Endodermal cell (in vitro differentiated cells): ENCODE measurements at regions not wholly inside any gene's neighbourhood (a gene's known extent, or its start where the extent isn't known, plus 50 kb on each side); places are given as distances from the start of the nearest gene placed in this dataset.

Source experiments
- DNase-seq: peaks from one replicate; pipeline ENCODE4 v3.0.0-alpha.2; 2017
- H3K27ac ChIP-seq: 2 replicates; pipeline ENCODE4 v1.5.1; 2013; ENCODE audit warnings: mild to moderate bottlenecking, low read depth, low read length, moderate library complexity
- H3K27me3 ChIP-seq: 2 replicates; pipeline ENCODE4 v1.6.1; 2013; ENCODE audit warnings: mild to moderate bottlenecking, low read length, moderate library complexity; ENCODE audit not compliant: insufficient read depth, control insufficient read depth, poor library complexity, severe bottlenecking
- H3K36me3 ChIP-seq: 2 replicates; pipeline ENCODE4 v1.7.0; 2013; ENCODE audit warnings: mild to moderate bottlenecking, low read length, moderate library complexity; ENCODE audit not compliant: control insufficient read depth, insufficient read depth
- H3K4me1 ChIP-seq: one replicate; pipeline ENCODE4 v1.7.0; 2013; ENCODE audit warnings: low read length; ENCODE audit not compliant: control insufficient read depth, insufficient read depth
- H3K4me3 ChIP-seq: 2 replicates; pipeline ENCODE4 v1.5.1; 2013; ENCODE audit warnings: mild to moderate bottlenecking, low read length, moderate library complexity
- H3K9ac ChIP-seq: 2 replicates; pipeline ENCODE4 v1.6.1; 2013; ENCODE audit warnings: mild to moderate bottlenecking, low read length, moderate library complexity; ENCODE audit not compliant: poor library complexity, severe bottlenecking; ENCODE audit errors: extremely low read depth
- H3K9me3 ChIP-seq: 2 replicates; pipeline ENCODE4 v1.6.1; 2013; ENCODE audit warnings: mild to moderate bottlenecking, low read length, moderate library complexity; ENCODE audit not compliant: control insufficient read depth
- H3K27ac Mint-ChIP-seq: 2 replicates; pipeline ENCODE4 v1.8.0; 2020; ENCODE audit warnings: mixed read lengths
- H3K27me3 Mint-ChIP-seq: 2 replicates; pipeline ENCODE4 v1.8.0; 2021; ENCODE audit warnings: mild to moderate bottlenecking, mixed read lengths; ENCODE audit not compliant: insufficient read depth
- H3K36me3 Mint-ChIP-seq: 2 replicates; pipeline ENCODE4 v1.8.0; 2020; ENCODE audit warnings: low read depth, mixed read lengths
- H3K4me1 Mint-ChIP-seq: 2 replicates; pipeline ENCODE4 v1.8.0; 2020; ENCODE audit warnings: mixed read lengths
- H3K4me3 Mint-ChIP-seq: 2 replicates; pipeline ENCODE4 v1.8.0; 2020; ENCODE audit warnings: mild to moderate bottlenecking, moderate library complexity, mixed read lengths
- H3K9me3 Mint-ChIP-seq: 2 replicates; pipeline ENCODE4 v1.8.0; 2020; ENCODE audit warnings: mild to moderate bottlenecking, mixed read lengths
- WGBS, 2 experiments: methylation state at CpG; one replicate each; pipeline versions ENCODE4 v1.1.5 to v1.1.7; 2013; ENCODE audit warnings: missing lambda C conversion rate in 2 of 2, mixed read lengths in 1 of 2; ENCODE audit not compliant: insufficient coverage in 1 of 2, insufficient read length in 1 of 2; 5-methylcytosine and 5-hydroxymethylcytosine counted together
- TF ChIP-seq, protein P1 (sequence below): fragments of 200-600 bp; sonication (generic); conservative IDR thresholded peaks from 2 replicates; pipeline ENCODE4 v1.5.0; 2021; ENCODE audit warnings: antibody characterized with exemption, mild to moderate bottlenecking

- H3K27ac Mint-ChIP-seq: no peak overlapping the region
- Histone ChIP-seq H3K27me3 (peaks cover 5% of the 10 kb centered on the region), H3K4me1 (no peaks in the 10 kb centered on the region), H3K4me3 (no peak overlapping the region), H3K9me3 (no peaks in the 10 kb centered on the region), H3K36me3 (no peaks in the 10 kb centered on the region), H3K27ac (no peak overlapping the region), H3K9ac (no peak overlapping the region)
- H3K4me1 Mint-ChIP-seq: no peaks in the 10 kb centered on the region
- TF ChIP-seq, protein P1, sequence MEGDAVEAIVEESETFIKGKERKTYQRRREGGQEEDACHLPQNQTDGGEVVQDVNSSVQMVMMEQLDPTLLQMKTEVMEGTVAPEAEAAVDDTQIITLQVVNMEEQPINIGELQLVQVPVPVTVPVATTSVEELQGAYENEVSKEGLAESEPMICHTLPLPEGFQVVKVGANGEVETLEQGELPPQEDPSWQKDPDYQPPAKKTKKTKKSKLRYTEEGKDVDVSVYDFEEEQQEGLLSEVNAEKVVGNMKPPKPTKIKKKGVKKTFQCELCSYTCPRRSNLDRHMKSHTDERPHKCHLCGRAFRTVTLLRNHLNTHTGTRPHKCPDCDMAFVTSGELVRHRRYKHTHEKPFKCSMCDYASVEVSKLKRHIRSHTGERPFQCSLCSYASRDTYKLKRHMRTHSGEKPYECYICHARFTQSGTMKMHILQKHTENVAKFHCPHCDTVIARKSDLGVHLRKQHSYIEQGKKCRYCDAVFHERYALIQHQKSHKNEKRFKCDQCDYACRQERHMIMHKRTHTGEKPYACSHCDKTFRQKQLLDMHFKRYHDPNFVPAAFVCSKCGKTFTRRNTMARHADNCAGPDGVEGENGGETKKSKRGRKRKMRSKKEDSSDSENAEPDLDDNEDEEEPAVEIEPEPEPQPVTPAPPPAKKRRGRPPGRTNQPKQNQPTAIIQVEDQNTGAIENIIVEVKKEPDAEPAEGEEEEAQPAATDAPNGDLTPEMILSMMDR: no peak
- no peak overlapping the region for H3K4me3 Mint-ChIP-seq
- H3K27me3 Mint-ChIP-seq: peaks cover 7% of the 10 kb centered on the region
- no peak for DNase-seq
- H3K36me3 Mint-ChIP-seq: no peaks in the 10 kb centered on the region
- no peaks in the 10 kb centered on the region for H3K9me3 Mint-ChIP-seq
- WGBS, 2 experiments: 96 to 97% methylated on average over 17 of the region's 17 CpGs
These were observed 122.5 kb upstream of the SPACA7 start for GRCh38 chr13:112253631-112254030.

DNA sequence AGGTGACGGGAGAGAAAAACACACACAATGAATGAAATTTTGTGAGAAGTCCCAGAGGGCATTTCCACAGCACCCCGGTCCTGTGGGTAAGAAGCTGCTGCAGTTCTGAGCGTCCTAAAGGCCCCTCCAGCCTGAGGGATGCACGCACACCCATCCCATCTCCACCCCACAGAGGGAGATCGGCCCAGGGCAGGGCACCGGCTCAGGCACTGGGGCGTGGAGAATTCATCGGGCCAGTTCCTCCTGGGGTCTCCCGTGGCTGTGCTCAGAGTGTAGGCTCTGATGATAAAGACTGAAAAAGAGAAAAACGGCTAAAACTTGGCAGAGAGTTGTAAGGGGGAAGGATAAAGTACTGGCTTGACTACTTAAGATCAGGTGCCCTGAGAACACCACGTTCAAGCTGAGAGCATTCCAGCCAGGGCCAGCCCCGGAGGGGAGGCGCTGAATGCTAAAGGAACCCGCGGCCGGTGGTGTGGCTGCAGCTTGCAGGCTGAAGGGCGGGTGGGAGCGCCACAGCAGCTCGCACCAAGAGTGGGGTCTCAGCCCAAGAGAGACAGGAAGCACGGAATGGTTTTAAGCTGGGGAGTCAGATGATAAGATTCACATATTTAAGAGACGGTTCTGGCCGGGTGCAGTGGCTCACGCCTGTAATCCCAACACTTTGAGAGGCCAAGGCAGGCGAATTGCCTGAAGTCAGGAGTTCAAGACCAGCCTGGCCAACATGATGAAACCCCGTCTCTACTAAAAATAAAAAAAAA lies 121.9 kb upstream of the SPACA7 start:
- no peak overlapping the region for H3K27ac ChIP-seq
- no peak overlapping the region for H3K4me3 ChIP-seq
- no peaks in the 10 kb centered on the region for H3K9me3 ChIP-seq
- TF ChIP-seq, protein P1: no peak
- 74 to 85% methylated on average over 10 to 24 of the region's 25 CpGs for WGBS, 2 experiments
- Mint-ChIP-seq H3K9me3 (no peaks in the 10 kb centered on the region), H3K36me3 (no peaks in the 10 kb centered on the region), H3K27ac (no peak overlapping the region), H3K4me3 (no peak overlapping the region), H3K27me3 (peaks cover 12% of the 10 kb centered on the region), H3K4me1 (no peaks in the 10 kb centered on the region)
- H3K4me1 ChIP-seq: no peaks in the 10 kb centered on the region
- H3K36me3 ChIP-seq: no peaks in the 10 kb centered on the region
- peaks cover 8% of the 10 kb centered on the region for H3K27me3 ChIP-seq
- no peak for DNase-seq
- H3K9ac ChIP-seq: no peak overlapping the region

DNA sequence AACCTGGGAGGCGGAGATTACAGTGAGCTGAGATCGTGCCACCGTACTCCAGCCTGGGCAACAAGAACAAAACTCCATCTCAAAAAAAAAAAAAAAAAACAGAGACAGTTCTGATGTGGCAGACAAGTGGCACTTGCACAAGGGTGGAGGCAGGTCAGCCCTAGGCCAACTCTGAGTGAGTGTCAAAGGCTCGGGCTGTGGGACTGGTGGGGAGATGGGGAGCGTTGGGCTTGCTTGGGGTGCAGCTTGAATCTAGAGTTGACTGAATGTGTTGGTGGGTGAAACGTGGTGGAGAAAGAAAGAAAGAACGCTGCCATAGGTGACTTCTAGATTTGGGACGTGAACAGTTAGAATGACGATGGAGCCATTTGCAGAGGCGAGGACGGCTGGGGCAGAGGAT lies 121.3 kb upstream of the SPACA7 start:
- WGBS, 2 experiments: 91 to 99% methylated on average over 8 to 10 of the region's 11 CpGs
- Histone ChIP-seq H3K9me3 (no peaks in the 10 kb centered on the region), H3K4me1 (no peaks in the 10 kb centered on the region), H3K36me3 (no peaks in the 10 kb centered on the region), H3K27me3 (peaks cover 9% of the 10 kb centered on the region), H3K4me3 (no peak overlapping the region), H3K27ac (no peak overlapping the region), H3K9ac (no peak overlapping the region)
- H3K9me3 Mint-ChIP-seq: no peaks in the 10 kb centered on the region
- no peak for DNase-seq
- H3K27ac Mint-ChIP-seq: no peak overlapping the region
- H3K4me3 Mint-ChIP-seq: no peak overlapping the region
- H3K27me3 Mint-ChIP-seq: peaks cover 12% of the 10 kb centered on the region
- no peaks in the 10 kb centered on the region for H3K4me1 Mint-ChIP-seq
- H3K36me3 Mint-ChIP-seq: no peaks in the 10 kb centered on the region
- TF ChIP-seq, protein P1: no peak
